Esophagus squamous epithelium (tissue), 4 donors: ENCODE measurements at regions not wholly inside any gene's neighbourhood (a gene's known extent, or its start where the extent isn't known, plus 50 kb on each side); places are given as distances from the start of the nearest gene placed in this dataset.

Source experiments
- CTCF ChIP-seq, 6 experiments: fragments of 450-650 bp in 4 of 6; fragments of 200-600 bp in 2 of 6; sonication (generic) in 2 of 6; IDR thresholded peaks; one replicate each; pipeline ENCODE4 v1.5.1; 2016 to 2019; ENCODE audit warnings: antibody characterized with exemption in 6 of 6, mild to moderate bottlenecking in 4 of 6, moderate library complexity in 4 of 6
- POLR2A ChIP-seq, 4 donors: fragments of 450-650 bp; IDR thresholded peaks; one replicate each; pipeline ENCODE4 v1.6.1; 2017; ENCODE audit warnings: antibody characterized with exemption in 4 of 4, mild to moderate bottlenecking in 4 of 4, moderate library complexity in 3 of 4

- no peak for TF ChIP-seq CTCF (IDR thresholded peaks at IDR 0.05)
- no peak for TF ChIP-seq POLR2A (IDR thresholded peaks at IDR 0.05)
Observed at GRCh38 chr7:81433692-81434331, 336.0 kb downstream of the HGF start.
